ENCODE measurements at regions not wholly inside any gene's neighbourhood (a gene's known extent, or its start where the extent isn't known, plus 50 kb on each side); places are given as distances from the start of the nearest gene placed in this dataset.

DNA sequence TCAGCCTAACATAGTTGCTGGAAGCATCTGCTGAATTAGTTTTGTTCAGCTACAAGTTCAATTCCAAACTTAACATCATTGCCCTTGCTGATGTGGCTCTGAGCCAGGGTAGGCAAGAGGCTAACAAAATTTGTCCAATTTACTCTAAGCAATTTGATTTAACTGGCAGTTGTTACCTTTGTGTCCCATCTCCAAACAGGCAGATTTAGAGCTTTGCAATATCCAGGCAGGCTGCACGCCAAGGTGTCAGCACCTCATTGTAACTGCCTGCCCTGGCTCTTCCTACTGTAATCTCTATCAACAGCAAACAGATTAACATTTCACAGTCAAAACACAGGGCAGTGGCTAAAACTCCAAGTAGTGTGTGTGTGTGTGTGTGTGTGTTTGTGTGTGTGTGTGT is 2070.6 kb downstream of the PCDH7 start:
- DNase-seq = no peak

DNA sequence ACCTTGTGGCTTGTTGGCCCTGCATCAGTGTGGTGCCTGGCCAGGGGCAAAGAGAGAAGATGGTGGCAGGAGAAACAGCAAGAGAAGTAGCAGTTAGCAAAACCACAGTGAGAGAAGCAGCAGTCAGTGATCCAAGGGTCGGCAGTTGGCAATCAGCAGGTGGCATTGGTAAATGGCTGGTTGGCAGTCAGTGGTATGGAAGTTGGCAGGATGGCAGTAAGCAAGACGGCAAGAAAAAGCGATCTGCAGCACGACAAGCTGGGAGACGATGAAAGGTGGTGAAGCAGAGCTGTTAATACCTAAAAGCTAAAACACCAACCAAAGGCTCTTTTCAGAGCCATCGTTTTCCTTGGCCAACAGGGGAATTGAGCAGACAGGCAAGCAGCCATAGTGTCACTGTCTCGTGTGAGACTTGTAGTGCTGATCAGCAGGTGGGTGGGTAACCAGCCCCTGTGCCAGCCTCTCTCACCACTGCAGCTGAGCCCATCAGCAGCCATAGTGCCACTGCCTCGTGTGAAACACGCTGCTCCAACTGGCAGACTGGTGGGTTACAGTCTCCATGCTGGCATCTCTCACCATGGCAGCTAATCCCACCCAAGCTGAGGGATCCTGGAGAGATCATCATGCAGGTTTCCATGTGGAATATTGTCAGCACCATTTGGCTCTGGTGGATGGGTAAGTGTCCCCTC is 2078.4 kb downstream of the PCDH7 start:
- no peak for DNase-seq

DNA sequence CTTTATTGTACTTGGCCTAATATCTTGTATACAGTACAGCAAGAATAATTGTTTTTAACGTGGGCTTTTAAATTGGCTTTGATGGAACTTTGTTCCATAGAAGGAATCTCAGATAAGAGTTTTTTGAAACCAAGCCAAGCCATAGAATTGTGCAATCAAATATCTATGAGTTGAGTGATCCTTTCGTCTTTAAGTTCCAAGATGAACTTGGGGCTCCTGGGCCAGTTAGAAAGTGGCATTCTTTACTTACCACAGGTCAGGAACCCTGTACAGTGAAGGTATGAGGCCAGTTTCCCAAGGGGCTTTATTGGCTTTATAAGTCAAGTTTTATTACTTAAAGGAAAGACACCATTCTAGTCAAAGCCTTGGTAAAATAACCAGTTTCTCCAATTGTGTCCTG is 2104.2 kb downstream of the PCDH7 start:
- DNase-seq = no peak

DNA sequence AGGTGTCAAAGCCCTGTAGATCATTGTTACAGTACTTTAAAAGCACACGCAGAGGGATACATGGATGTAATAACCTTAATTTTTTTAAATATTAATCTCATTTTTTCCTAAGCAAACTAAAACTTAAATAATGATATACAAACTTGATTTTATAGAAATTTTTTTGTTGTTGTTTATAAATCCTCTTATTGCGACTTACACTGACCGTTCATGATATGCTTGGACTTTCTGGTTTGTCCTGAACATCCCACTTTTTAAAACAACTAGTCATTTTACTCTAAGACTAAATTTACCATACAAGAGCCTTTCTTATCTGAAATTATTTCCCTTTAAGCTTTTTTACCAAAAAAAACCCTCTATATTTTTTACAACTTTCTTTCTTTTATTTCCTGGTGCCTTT is 2106.0 kb downstream of the PCDH7 start:
- DNase-seq = no peak

DNA sequence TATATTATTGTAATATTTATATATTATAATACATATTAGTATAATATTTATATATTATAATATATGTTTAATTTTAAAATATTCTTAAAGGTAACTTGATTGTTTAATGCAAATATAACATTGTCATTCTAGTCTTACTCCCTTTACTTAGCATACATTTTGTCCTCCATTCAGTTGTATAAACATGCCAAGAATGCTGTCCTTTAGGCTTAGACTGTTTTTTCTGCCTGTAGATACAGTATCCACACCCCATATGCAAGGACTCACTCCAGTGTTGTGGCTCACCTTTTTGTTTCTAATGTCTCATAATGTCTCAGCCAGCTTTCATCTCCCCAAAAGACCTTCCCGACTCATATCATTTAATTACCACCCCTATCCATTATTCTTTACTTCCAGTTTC is 2110.0 kb downstream of the PCDH7 start:
- DNase-seq = no peak

DNA sequence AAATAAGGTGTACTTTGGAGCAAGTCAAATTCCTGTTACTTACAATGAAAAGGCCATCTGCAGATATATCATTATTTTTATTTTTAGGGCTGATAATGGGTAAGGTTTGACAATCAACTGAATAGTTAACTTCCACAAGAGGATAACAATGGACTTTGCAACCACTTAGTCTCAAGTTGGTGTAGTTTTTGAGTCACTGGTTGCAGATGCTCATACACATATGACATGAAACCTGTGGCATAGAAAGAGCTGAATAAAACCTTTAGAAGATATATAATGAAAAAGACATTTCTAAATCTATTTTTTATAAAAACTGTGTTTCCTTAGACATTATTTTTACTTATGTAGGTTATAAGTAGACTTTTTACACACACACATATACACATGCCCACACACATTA is 2110.9 kb downstream of the PCDH7 start:
- DNase-seq = no peak

DNA sequence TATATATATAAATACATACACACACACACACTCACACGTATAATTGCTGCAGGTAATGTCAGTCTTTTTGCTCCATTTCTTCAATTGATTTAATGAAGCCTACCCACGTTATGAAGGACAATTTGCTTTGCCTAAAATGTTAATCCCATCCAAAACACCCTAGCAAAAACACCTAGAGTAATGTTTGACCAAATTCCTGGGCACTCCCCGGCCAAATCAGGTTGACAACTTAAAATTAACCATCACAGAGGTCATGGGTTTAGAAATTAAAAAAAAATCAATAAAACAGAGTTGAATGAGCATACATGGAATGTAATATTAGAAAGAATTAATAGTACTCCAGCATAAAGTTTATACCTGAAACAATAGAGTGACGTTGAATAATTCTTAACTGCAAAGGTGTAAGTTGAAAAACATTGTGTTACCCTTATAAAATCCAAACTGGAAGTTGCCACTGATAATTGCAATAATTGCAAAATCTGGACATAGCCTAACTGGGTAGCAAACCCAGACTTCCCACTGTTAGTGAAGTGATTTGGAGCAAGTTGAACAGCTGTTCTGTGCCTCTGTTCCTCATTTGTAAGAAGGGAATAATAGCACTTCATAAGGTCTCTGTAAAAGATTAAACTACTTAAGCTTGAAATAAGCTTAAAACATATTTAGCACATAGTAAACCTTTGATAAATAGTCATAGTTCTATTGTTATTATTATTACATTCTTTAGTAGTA is 2120.5 kb downstream of the PCDH7 start:
- DNase-seq = no peak

DNA sequence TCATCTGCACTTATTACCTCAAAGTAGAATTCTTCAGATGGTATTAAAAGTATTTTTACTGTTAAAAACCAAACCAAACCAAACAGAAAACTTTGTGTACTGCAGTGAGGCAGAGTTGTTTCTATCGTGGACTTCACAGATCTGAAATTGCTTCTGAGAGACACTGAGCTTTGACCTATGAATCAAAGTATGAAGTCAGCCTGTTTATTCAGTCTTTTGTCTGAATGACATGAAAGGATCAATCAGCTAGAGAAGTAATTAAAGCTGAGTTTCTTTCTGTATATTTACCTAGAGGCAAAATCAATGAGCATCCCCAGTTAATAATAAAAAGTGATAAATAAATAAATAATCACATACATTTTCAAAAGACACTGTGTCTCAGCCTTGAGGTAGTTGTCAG is 2121.0 kb downstream of the PCDH7 start:
- no peak for DNase-seq

DNA sequence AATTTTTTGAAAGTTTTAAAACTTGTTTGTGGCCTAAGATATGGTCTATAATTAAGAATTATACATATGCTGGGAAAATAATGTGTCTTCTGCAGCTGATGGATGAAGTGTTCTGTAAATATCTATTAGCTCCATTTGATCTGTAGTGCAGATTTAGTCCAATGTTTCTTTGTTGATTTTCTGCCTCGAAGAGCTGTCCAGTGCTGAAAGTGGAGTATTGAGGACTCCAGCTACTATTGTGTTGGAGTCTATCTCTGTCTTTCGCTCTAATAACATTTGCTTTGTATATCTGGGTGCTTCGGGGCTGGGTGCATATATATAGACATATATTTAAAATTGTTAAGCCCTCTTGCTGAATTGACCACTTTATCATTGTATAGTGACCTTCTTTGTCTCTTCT is 2127.3 kb downstream of the PCDH7 start:
- no peak for DNase-seq

DNA sequence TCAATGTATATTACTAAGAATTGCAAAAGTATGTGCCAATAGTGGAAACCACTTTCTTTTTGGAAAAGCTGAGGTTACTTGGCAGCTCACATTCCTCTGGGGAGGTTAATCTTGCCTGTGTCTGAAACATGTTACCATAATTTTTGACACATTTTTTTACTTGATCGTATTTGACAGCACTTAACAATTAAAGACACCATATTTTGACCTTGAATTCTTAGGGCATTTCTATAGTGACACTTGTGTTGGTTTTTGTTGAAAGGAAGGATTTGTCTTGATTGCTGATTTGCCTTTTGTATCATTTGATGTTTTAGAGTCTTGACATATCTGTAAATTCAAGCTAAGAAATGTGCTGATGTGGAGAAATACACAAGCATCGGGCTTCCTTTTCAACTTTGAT is 2135.5 kb downstream of the PCDH7 start:
- no peak for DNase-seq

DNA sequence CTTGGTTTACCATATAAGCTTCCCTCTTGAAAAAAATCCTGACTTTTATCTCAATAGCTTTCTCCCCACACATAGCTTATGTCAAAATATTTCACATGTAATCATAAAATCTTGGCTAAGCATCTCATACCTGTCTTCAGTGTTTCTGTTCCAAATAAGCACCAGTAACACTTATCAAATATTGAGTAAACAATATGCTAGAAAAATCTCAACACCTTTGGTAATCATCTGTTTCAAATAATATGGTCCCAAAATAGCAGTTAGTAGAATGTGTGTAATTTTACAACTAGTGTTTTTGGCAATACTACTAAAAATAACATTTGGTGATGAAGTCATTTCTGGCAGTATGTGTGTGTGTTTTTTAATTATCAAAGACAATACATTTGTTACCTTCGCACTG is 2138.2 kb downstream of the PCDH7 start:
- no peak for DNase-seq

DNA sequence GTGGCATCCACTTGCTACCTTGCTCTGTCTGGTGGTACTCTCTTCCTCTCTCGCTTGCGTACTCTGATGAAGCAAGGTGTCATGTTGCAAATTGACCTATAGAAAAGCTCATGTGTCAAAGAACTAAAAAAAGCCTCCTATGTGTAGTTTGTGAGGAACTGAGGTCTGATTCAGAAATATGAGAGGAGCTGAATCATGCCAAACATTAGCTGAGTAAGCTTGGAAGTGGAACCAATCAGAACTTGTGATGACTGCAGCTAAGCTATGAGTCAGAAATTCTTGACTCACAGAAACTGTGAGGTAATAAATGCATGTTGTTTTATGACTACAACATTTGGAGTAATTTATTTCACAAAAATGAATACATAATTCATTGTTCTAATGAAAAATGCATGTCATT is 2138.8 kb downstream of the PCDH7 start:
- no peak for DNase-seq

DNA sequence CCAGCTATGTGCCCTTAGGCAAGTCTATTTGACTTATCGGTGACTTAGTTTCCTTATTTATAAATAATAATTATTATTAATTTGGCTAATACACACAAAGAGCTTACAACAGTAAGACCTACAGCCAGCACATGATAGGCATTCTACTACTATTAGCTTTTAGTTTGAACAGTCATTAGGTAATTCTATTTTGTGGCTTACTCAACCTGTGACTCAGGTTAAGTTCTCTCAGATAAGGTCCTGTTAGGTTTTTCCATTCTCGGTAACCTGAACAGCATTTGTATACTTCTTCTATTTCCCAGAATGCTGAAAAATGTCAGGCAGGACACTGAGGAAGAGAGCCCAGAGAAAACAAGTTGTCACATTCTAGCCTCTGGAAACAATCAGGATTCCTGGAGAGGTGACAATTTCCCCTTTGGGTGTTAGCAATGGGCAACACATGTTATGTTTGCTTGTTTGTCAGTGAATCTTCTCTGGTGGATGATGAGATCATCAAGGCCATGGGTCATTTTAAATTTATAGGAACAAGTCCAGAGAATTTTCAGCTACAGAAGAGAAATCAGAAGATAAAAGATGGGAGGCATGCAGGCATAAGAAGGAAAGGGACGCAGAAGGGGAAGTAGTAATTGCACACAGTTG is 2144.7 kb downstream of the PCDH7 start:
- DNase-seq = no peak

DNA sequence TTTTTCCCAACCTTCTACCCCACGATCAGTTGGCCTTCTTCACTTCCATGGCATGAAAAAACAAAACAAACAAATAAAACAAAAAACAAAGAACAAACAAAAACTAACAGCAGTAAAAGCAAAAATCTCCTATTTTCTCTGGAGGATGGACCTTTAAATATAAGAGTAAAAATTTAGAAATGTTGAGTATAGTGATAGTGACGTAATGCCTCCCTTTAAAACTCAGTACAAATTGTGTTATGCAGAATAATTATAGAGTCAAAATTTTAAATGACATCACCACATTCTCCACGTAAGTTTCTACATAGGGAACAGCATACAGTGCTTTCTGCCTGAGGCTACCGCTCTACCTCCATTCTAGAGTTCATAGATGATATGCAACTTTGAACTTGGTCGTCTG is 2156.4 kb downstream of the PCDH7 start:
- no peak for DNase-seq

DNA sequence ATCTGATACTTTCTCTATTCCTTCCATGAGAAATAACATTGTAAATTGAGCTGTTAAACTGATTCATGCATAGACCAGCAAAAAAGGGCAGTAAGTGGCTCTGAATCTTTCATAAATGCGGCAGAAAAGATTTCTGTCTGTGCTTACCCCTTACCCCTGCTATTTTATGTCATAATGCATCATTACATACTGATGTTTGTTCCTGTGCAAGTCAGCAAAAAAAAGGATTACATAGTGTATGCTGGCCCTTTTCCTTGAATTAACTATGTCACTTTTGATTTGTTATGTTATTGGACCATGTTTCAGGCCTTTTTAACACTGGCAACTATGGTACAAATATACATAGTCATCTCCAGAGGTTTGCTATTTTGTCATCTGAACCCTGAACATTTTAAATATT is 2159.7 kb downstream of the PCDH7 start:
- DNase-seq = no peak

DNA sequence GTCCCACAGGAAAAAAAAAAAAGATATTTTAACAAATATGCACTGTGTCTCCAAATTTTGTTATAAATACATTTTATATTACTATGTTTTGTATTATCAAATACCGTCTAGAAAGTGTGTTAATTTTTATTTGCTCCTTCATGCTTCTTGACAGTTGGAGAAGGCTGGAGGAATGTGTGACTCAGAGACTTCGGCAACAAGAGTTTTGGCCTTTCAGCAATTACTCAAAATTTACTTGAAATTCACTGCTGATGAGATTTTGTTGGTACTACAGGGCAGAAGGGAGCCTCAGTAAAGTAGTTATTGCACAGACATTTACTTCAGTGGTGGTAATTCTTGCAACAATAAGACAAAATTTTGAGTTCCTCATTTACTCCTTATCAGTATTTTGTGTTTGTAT is 2164.0 kb downstream of the PCDH7 start:
- DNase-seq = no peak

DNA sequence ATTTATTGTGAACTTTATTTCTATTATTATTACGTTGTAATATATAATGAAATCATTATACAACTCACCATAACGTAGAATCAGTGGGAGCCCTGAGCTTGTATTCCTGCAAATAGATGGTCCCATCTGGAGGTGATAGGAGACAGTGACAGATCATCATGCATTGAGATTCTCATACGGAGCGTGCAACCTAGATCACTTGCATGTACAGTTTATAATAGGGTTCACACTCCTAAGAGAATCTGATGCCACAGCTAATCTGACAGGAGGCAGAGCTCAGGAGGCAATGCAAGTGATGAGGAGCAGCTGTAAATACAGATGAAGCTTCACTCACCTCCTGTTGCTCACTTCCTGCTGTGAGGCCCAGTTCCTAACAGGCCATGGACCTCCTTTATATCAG is 2170.2 kb downstream of the PCDH7 start:
- no peak for DNase-seq

DNA sequence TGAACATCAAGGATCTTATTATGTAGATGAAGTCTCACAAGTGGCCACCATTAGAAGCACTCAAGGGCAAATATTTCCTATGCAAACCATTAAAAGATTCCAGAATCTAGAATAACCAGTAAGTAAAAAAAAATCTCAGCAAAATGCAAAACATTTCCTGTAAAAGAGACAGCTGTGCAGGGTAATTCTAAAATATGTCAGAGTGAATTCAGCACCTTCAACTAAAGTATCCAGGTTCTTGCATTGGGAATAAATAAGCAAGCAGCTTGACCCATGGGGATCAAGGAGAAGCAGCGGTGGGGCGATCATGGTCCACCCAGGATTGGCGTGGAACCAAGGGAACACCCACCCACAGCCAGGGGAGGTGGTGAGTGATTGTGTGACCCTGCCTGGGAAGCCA is 2188.9 kb downstream of the PCDH7 start:
- no peak for DNase-seq

DNA sequence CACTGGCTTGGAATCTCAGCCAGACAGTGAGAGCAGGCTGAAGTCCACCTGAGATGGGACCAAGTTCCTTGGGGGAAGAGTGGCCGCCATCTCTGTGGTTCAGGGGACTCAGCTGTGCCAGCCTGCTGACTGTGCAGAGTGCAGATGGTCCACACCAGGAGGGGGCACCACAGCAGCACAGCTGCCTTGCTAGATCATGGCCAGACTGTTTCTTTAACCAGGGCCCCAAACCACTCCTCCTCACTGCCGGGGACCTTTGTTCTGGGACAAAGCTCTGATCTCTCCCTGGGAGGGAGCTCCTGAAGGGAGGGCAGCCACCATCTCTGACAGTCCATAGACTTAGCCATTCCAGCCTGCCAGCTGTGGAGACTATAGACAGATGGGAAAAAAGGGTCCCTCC is 2189.6 kb downstream of the PCDH7 start:
- no peak for DNase-seq

DNA sequence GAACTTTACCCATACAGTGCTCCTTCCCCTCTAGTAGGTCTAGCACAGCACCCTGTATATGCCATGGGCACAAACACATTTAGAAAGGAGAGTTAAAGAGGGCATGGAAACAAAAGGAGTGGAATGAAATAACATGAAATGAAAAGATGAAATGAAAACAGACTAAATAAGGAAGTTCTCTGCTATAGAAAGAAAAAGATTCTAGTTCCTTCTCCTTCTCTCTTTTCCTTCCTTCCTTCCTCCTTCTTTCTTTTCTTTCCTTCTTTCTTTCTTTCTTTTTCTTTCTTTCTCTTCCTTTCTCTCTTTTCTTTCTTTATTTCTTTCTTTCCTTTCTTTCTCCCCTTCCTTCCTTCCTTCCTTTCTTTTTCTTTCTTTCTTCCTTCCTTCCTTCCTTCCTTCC is 2197.4 kb downstream of the PCDH7 start:
- no peak for DNase-seq

DNA sequence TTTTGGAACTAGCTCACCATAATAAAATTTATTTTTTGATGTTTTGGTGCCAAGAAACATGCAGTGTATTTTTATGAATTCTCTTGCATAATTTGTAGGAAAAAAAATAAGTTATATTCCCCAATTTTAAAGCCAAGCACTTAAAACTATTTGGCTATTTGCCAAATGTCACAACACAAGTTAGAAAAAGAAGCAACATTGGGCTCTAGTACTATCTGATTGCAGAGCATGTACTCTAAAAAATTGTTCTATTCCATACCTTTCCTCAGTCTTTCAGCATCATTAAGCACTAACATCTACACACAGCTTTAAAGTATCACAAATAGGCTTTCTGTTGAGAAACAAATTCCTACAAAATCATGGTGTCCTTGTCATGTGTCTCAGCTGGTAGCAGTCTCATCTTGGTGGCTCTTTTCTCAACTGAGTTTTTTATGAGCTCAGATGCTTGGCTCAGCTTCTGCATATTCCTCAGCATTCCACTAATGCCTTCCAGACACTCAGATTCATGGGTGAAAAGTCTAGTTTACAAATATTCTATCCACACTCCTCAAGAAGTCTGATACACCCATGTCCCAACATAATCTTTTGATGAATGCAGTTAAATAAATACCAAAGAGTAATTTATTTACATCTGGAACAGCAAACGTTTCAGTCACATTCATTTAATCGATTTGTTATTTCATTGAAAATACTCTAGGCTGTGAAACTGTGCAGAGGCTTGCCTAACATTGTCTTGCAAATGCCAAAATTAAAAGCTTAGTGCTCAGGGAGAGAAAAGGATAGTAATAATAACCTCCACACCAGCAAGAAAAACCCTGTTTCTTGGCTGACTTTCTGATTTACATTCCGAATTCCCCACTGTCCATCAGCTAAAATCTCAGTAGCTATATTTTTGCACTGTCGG is 2209.9 kb downstream of the PCDH7 start:
- no peak for DNase-seq

DNA sequence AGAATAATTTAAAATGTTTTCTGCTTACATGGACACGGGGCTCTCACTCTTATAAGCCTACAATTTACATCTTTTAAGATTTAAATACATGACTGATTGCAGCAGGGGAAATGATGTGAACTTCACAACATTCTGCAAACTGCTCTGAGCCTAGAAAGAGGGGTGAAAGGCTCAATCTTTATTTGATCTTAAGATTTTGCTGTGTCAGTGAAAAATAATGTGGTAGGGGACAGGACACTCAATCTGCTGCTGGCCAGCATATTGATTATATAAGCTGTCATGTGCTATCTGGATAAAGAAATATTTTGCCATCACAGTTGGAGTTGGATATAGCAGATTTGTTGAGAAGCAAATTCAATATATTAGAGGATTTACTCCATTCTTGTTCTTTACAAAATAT is 2210.5 kb downstream of the PCDH7 start:
- DNase-seq = no peak

DNA sequence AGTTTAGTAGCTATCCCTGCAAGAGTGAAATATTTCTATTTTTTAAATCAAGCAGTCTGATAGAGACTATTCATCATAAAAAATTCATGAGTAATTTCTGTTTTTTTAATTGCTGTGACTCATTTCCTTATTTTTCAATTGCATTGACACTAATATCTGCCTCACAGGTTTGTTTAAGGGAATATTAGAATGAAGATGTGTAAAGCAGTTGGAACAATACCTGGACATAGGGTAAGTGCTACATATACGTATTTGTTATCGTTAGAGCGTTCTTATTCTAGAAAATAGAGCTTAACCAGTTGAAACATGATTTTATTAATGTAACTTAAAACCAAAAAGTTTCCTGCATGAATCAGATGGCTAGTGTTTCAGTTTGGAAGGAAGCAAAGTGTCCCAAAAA is 2211.3 kb downstream of the PCDH7 start:
- DNase-seq = no peak
